Activated CD8-positive, alpha-beta memory T cell treated with anti-CD3 and anti-CD28 coated beads, Interleukin-2, amount 50 U/mL, for 24 hours (primary cell): ENCODE measurements at regions not wholly inside any gene's neighbourhood (a gene's known extent, or its start where the extent isn't known, plus 50 kb on each side); places are given as distances from the start of the nearest gene placed in this dataset.
"Not testable (repeated sequence)": the region's sequence is repeated elsewhere in the genome, so short reads cannot be mapped to it uniquely, and the experiment has no call there.

Experiments used
- DNase-seq: peaks from one replicate; pipeline ENCODE4 v3.0.0-alpha.2; 2020; ENCODE audit errors: extremely low read depth

GRCh38 chr9:117775591-117775990, 71.4 kb downstream of the TLR4 start:
- DNase-seq = no peak

GRCh38 chr9:117777823-117778222, 73.6 kb downstream of the TLR4 start:
- no peak for DNase-seq

GRCh38 chr9:117779760-117780159, 75.6 kb downstream of the TLR4 start:
- no peak for DNase-seq

GRCh38 chr9:117782931-117783788, 79.0 kb downstream of the TLR4 start:
- no peak for DNase-seq

GRCh38 chr9:117783828-117784227, 79.6 kb downstream of the TLR4 start:
- DNase-seq = no peak

- DNase-seq = no peak
These were observed 80.8 kb downstream of the TLR4 start for GRCh38 chr9:117784996-117785395.

- no peak for DNase-seq
These were observed 83.5 kb downstream of the TLR4 start for GRCh38 chr9:117787746-117788145.

- DNase-seq = no peak
These were observed 91.1 kb downstream of the TLR4 start for GRCh38 chr9:117795271-117795670.

GRCh38 chr9:117796681-117797080, 92.5 kb downstream of the TLR4 start:
- DNase-seq = no peak

- no peak for DNase-seq
These were observed 96.2 kb downstream of the TLR4 start for GRCh38 chr9:117800389-117800788.

- DNase-seq = no peak
These were observed 105.5 kb downstream of the TLR4 start for GRCh38 chr9:117809751-117810150.

- DNase-seq = no peak
These were observed 111.1 kb downstream of the TLR4 start for GRCh38 chr9:117815315-117815714.

- DNase-seq = no peak
These were observed 111.7 kb downstream of the TLR4 start for GRCh38 chr9:117815948-117816347.

GRCh38 chr9:117821954-117822353, 117.8 kb downstream of the TLR4 start:
- no peak for DNase-seq

- no peak for DNase-seq
These were observed 119.4 kb downstream of the TLR4 start for GRCh38 chr9:117823576-117823975.

GRCh38 chr9:117825609-117826347, 121.6 kb downstream of the TLR4 start:
- DNase-seq = peak; percentile 1

- DNase-seq = no peak
These were observed 122.6 kb downstream of the TLR4 start for GRCh38 chr9:117826837-117827236.

- no peak for DNase-seq
These were observed 123.3 kb downstream of the TLR4 start for GRCh38 chr9:117827456-117827855.

- DNase-seq = no peak
These were observed 124.3 kb downstream of the TLR4 start for GRCh38 chr9:117828466-117828865.

- DNase-seq = no peak
These were observed 131.6 kb downstream of the TLR4 start for GRCh38 chr9:117835798-117836197.

GRCh38 chr9:117839862-117840261, 135.7 kb downstream of the TLR4 start:
- no peak for DNase-seq

- DNase-seq = not testable (repeated sequence)
These were observed 147.7 kb downstream of the TLR4 start for GRCh38 chr9:117851836-117852461.

GRCh38 chr9:117858561-117858960, 154.4 kb downstream of the TLR4 start:
- DNase-seq = no peak
